G401 (cell line): ENCODE measurements at regions not wholly inside any gene's neighbourhood (a gene's known extent, or its start where the extent isn't known, plus 50 kb on each side); places are given as distances from the start of the nearest gene placed in this dataset.
A peak's percentile ranks its signal among the peaks of the same experiment; 100 is the strongest.

Experiments used
- DNase-seq: peaks from one replicate; pipeline ENCODE4 v3.0.0-alpha.2; 2015; ENCODE audit warnings: low spot score
- in situ Hi-C: cut with HindIII; loops from 2 replicates; pipeline ENCODE4 v1.10.0; 2016; ENCODE audit warnings: low sequenced_read_pairs, mixed read lengths

GRCh38 chr17:56648321-56648720 lies 54.8 kb downstream of the NOG start:
- DNase-seq = no peak

DNA sequence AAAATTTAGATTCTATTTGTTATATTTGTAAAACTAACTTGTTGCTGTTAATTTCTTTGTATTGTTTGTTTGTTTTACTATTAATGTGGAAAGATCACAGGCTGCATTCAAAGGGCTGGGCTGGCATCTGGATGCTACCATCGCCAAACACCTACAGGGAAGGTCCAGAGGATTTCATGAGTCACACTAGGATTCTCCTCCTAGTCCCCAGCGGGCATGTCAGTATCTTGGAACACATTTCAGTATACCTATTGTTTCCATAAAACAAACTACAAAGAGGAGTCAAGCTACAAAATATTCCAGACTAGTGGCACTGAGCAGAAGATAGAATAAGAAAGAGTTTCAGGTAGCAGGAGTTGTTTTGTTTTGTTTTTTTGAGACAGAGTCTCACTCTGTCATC lies 55.3 kb downstream of the NOG start:
- DNase-seq = no peak
- in situ Hi-C loops = no loop called here

More at GRCh38 chr17:56648321-56648720, 54.8 kb downstream of the NOG start:
- in situ Hi-C loops = no loop called here

GRCh38 chr17:56652628-56653027 lies 59.1 kb downstream of the NOG start:
- DNase-seq = no peak
- in situ Hi-C loops = no loop called here

GRCh38 chr17:56653877-56654276 lies 60.4 kb downstream of the NOG start:
- in situ Hi-C loops = no loop called here
- DNase-seq = peak; percentile 15

- no peak for DNase-seq
- in situ Hi-C loops = no loop called here
Observed at GRCh38 chr17:56656701-56657327, 63.3 kb downstream of the NOG start.

- in situ Hi-C loops = no loop called here
- DNase-seq = no peak
Observed at GRCh38 chr17:56658648-56659047, 65.1 kb downstream of the NOG start.

GRCh38 chr17:56659622-56660021 lies 66.1 kb downstream of the NOG start:
- DNase-seq = no peak
- in situ Hi-C loops = no loop called here

GRCh38 chr17:56661906-56662305 lies 68.4 kb downstream of the NOG start:
- in situ Hi-C loops = no loop called here
- DNase-seq = no peak

DNA sequence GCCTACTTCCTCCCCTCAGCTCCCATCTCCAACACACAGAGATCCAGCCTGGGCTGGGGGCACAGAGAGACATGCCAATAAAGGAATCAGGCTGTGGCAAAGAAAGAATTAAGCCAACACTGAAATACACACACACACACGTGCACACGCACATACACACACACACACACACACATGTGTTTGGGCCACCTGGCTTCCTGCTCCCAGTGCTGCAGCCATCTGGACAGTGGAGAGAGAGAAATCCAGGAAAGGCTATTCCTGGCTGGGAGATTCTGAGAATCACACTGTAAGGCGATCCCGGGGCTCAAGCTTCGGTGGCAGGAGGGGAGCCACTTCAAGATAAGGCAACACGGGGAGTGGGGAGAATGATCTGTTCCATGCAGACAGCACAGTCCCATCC lies 72.4 kb downstream of the NOG start:
- in situ Hi-C loops = no loop called here

DNA sequence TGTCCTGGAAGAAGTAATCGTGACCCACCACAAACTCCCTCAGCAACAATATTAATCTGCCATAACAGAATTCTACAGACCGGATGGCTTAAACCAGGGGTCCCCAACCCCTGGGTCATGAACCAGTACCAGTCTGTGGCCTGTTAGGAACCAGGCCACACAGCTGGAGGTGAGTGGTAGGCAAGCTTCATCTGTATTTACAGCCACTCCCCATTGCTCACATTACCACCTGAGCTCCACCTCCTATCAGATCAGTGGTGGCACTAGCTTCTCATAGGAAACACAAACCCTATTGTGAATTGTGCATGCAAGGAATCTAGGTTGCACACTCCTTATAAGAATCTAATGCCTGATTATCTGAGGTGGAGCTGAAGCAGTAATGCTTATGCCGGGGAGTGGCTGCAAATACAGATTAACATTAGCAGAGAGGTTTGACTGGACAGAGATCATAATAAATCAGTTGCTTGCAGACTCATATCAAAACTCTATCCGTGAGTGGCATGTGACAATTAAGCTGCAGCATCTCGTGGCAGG lies 74.5 kb downstream of the NOG start:
- in situ Hi-C loops = no loop called here
- no peak for DNase-seq

More for the DNA sequence above, 72.4 kb downstream of the NOG start:
- no peak for DNase-seq

DNA sequence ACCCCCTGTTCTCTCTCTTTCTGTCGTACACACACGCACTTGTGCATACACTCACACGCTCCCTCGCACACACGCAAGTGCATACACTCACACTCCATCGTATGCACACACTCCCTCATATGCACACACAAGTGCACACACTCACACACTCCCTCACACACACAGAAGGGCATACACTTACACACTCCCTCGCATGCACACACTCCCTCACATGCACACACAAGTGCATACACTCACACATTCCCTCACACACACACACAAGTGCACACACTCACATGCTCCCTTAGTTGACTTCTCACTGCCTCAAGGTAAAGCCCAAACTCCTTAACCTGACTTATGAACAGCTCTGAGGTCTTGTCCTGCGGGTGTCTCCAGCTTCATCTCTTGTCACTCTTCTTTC lies 78.7 kb downstream of the NOG start:
- no peak for DNase-seq
- in situ Hi-C loops = no loop called here

DNA sequence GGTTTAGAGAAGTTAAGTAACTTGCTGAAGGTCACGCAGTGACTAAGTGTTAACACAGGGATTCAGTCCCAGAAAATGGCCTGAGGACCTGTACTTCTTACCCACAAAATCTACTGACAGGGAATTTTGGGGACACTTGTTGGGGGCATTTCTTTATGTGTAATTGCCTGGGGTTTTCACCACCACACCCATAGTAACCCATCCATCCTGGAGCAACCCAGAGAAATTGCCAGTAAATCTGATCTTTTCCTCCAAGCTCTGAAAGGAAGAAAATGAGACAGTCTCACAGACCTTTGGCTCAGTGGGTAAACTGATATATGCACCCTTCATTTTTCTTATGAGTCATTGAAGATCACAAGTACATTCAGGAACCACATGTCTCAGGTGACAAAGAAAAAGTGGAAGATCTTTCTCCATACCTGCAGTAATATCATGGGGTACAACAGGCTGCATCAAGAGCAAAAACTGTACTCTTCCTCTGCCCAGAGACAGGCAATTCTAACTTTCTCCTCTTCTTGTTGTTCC lies 81.0 kb downstream of the NOG start:
- no peak for DNase-seq
- in situ Hi-C loops = no loop called here

GRCh38 chr17:56675876-56676660 lies 82.6 kb downstream of the NOG start:
- in situ Hi-C loops = no loop called here
- no peak for DNase-seq

DNA sequence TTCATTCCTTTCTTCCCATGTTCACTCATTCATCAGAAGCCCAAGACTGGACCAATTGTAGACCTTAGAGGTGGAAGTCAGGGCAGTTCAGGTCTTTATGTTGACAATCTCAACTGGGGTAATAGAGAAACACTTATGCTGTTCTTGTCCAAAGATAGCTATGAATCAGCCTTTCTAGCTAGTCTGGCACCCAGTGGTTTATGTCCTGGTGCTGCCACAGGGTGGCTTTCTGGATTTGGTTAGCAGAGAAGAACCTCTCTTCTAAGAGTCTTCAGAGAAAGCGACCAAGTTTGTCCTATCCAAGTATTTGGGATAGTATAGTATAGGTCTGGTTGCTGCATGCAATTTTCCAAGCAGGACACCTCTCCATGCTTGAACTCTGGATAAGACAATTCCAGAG lies 83.3 kb downstream of the NOG start:
- DNase-seq = no peak
- in situ Hi-C loops = no loop called here

DNA sequence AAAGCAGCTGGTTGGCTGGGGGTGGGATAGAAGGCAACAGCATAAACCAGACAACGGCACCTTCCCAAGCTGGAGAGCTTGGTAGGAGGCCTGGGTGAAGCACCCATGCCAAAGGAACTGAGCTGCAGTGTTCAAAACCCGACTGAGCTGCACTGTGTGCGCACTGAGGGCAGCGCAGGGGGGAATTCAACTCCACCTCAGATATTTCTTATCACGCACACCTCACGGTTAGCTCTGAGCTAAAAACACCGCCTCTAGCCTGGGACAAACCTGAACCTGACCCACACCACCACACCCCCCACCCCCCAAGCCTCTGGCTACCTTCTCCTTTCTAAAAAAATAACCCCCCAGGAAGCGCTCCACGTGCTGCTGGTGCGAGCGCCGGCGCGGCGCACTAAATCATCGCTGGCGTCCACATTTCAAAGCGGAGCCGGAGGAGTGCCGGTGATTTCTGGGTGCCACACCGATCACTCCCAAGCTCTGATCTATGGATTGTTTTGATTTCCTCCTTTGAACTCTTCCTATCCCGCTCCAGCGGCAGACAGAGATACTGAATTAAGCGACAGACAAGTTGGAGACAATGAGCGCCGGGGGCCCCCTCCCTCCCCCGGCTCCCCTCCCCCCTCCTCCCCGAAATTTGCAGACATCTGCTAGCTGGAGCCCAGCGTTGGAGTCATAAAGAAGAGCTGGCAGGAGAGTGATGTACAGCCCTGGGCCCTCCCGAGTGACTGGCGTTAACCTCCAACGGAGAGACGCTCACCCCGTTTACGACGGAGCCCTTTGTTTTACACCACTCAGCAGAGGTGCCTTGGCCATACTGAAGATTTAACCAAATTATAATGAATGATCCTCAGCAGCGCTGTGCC lies 85.0 kb downstream of the NOG start:
- in situ Hi-C loops = no loop called here
- no peak for DNase-seq

GRCh38 chr17:56679115-56679776 lies 85.7 kb downstream of the NOG start:
- DNase-seq = peak; percentile 50
- in situ Hi-C loops = no loop called here

GRCh38 chr17:56679777-56680422 lies 86.4 kb downstream of the NOG start:
- no peak for DNase-seq
- in situ Hi-C loops = no loop called here

GRCh38 chr17:56680676-56681075 lies 87.2 kb downstream of the NOG start:
- in situ Hi-C loops = no loop called here
- DNase-seq = no peak
